ENCODE measurements at regions not wholly inside any gene's neighbourhood (a gene's known extent, or its start where the extent isn't known, plus 50 kb on each side); places are given as distances from the start of the nearest gene placed in this dataset.

DNA sequence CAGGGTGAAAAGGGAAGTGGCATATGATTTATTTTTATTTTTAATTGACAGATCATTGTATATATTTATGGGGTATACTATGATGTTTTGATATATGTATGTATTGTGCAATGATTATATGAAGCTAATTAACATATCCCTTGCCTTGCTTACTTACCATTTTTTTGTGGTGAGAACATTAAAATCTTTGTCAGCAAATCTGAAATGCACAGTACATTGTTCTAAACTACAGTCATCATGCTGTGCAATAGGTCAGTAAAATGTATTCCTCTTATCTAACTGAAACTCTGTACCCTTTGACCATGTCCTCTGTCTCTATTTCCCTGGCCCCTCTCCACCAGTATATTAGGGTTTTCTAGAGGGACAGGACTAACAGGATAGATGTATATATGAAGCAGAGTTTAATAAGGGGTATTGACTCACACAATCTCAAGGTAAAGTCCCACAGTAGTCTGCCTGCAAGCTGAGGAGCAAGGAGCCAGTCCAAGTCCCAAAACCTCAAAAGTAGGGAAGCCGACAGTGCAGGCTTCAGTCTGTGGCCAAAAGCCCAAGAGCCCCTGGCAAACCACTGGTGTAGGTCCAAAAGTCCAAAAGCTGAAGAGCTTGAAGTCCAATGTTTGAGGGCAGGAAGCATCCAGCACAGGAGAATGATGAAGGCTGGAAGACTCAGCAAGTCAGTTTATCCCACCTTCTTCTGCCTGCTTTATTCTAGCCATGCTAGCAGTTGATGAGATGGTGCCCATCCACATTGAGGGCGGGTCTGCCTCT lies 122.2 kb upstream of the FBXL7 start:
- no peak for DNase-seq (ENCODE audit: low read depth)
- H3K4me3 ChIP-seq (ENCODE audit: control insufficient read depth, low read depth, low read length), result no peak overlapping the region
- TF ChIP-seq, protein P1, sequence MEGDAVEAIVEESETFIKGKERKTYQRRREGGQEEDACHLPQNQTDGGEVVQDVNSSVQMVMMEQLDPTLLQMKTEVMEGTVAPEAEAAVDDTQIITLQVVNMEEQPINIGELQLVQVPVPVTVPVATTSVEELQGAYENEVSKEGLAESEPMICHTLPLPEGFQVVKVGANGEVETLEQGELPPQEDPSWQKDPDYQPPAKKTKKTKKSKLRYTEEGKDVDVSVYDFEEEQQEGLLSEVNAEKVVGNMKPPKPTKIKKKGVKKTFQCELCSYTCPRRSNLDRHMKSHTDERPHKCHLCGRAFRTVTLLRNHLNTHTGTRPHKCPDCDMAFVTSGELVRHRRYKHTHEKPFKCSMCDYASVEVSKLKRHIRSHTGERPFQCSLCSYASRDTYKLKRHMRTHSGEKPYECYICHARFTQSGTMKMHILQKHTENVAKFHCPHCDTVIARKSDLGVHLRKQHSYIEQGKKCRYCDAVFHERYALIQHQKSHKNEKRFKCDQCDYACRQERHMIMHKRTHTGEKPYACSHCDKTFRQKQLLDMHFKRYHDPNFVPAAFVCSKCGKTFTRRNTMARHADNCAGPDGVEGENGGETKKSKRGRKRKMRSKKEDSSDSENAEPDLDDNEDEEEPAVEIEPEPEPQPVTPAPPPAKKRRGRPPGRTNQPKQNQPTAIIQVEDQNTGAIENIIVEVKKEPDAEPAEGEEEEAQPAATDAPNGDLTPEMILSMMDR (IDR thresholded peaks at IDR 0.05; ENCODE audit: control insufficient read depth, insufficient read depth, low read depth, low read length, missing control alignments), result no peak

DNA sequence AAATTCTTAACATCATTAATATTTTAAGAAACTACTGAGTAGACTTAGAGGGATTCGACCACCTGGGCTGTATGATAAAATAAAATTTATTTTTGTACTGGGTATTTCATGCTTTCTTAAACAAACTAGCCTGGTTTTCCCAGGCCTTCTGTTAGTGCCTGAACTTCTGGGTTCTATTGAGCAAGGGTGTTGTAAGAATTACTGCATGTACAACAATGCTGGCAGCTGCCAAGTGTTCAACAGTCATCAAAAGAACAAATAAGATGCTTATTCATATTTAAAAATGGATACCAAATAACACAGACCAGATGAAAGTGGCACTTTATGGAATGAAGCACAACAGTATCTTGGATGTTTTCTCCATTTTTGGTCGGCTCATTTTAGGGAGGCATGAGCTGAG lies 123.2 kb upstream of the FBXL7 start:
- TF ChIP-seq, protein P1 (IDR thresholded peaks at IDR 0.05; ENCODE audit: control insufficient read depth, insufficient read depth, low read depth, low read length, missing control alignments), result no peak
- DNase-seq (ENCODE audit: low read depth), result no peak
- H3K4me3 ChIP-seq (ENCODE audit: control insufficient read depth, low read depth, low read length), result no peak overlapping the region

DNA sequence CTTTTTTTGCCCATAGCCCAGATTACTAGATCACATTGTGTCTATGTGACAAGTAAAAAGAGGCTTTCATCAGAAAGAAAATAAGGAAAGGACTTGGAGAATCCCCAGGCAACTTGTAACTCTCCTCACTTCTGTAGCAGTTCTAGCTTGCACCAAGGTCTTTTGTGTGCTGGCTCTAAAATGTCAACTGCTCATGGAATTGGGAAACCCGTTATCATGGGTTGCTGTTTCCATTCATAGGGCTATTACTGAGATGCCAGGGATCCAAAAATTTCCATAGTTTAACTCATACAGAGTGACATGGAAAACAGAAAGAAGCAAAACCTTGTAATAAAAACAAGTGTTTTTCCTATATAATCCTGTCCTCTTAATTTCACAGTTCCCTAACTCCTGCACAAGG lies 123.9 kb upstream of the FBXL7 start:
- H3K4me3 ChIP-seq (ENCODE audit: control insufficient read depth, low read depth, low read length), result no peak overlapping the region
- DNase-seq (ENCODE audit: low read depth), result no peak
- TF ChIP-seq, protein P1 (IDR thresholded peaks at IDR 0.05; ENCODE audit: control insufficient read depth, insufficient read depth, low read depth, low read length, missing control alignments), result no peak

DNA sequence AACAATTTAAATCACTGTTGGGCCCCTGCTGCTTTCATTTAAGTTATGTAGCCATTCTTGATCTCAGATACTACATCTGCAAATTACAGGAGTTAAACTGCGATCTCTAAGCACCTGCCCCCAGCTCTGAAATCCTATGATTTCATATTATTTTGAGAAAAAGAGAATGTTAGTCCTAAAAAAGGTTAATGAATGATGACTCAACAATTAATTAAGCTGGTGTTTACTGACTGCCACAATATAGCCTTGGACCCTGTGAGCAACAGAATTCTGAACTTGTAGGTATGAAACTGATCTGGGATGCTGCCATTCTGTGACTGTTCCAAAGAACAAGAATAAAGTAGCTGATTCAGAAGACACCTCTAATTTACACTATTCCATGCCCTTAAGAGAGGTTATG lies 124.4 kb upstream of the FBXL7 start:
- TF ChIP-seq, protein P1 (IDR thresholded peaks at IDR 0.05; ENCODE audit: control insufficient read depth, insufficient read depth, low read depth, low read length, missing control alignments), result no peak
- no peak overlapping the region for H3K4me3 ChIP-seq (ENCODE audit: control insufficient read depth, low read depth, low read length)
- no peak for DNase-seq (ENCODE audit: low read depth)

DNA sequence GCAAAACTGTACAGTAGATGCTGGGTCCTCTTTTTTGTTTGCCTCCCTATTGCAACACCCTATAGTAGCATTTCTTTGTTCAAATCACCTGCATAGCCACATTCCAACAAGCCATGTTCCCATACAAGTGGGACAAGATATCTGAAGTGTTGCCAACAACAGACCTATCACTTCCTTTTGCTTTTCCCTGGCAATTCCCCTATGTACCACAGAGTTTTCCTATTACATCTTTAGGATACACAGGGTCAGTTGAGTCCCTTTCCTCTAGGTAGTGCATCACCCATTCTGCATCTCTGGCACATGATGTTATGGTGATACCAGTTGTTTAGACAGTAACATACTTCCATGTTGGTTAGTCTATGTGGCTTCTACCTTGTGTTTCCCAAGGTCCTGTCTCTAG lies 125.1 kb upstream of the FBXL7 start:
- no peak overlapping the region for H3K4me3 ChIP-seq (ENCODE audit: control insufficient read depth, low read depth, low read length)
- no peak for DNase-seq (ENCODE audit: low read depth)
- TF ChIP-seq, protein P1 (IDR thresholded peaks at IDR 0.05; ENCODE audit: control insufficient read depth, insufficient read depth, low read depth, low read length, missing control alignments), result no peak

DNA sequence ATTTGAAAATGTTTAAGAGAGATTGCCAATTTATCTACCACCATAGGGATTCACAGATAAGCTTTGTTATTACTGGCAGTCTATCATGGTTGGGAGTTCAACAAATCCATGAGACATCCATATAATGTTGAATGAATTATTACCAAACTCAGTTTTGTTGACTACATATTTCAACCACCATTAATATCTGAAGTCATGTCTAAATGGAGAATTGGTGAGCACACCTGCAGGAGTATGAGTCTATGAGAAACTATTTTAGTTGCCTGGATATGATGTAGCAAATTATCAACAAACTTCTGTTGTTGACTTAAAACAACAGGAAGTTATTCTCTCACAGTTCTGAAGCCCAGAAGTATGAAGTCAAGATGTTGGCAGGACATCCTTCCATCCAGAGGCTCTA lies 126.8 kb upstream of the FBXL7 start:
- no peak for DNase-seq (ENCODE audit: low read depth)
- H3K4me3 ChIP-seq (ENCODE audit: control insufficient read depth, low read depth, low read length), result no peak overlapping the region
- TF ChIP-seq, protein P1 (IDR thresholded peaks at IDR 0.05; ENCODE audit: control insufficient read depth, insufficient read depth, low read depth, low read length, missing control alignments), result no peak

All from AG09309 (cell line).